ENCODE measurements at regions not wholly inside any gene's neighbourhood (a gene's known extent, or its start where the extent isn't known, plus 50 kb on each side); places are given as distances from the start of the nearest gene placed in this dataset.

DNA sequence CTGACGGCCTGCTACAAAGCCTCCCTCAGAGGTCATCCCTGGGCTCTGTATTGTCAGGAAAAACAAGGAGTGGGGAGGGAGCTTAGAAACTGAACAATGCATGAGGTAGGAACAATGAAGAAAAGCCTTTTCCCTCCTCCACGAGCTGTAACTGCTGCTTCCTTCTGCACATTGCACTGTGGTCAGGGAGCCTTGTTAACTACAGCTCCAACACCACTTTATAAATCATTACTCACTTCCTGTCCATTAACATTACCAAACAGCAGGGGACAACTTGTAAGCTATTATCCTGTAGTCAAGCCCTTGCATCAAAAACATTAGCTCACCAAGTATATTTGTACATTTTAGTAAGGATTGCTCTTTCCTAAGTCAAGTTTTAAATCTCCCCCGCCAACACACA is 336.0 kb upstream of the NR5A2 start:
- TF ChIP-seq CTCF (conservative IDR thresholded peaks at IDR 0.05) = 0 out of 2 replicates have a peak, but pooled peaks have one; percentile 13
- peak overlapping the region; percentile 66 for H3K27ac ChIP-seq

DNA sequence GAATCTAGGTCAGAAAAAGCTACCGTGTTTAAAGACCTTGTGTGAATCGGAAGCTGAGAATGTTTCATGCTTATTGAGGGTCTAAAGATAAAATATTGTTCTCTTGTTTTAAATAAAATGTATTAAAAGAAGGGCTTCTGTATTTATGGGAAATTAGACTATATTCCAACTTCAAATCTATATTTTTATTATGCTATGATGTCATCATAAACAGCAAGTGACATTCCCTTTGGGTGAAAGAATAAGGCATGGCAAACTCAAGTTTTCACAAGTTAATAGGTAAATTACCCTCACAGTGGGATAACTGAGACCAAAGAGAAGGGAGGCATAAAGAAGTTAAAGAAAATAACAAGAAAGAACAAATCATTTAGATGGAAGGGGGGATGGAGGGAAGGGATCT is 333.8 kb upstream of the NR5A2 start:
- TF ChIP-seq CTCF (conservative IDR thresholded peaks at IDR 0.05) = no peak
- H3K27ac ChIP-seq = no peak overlapping the region

GRCh38 chr1:199696225-199696624 is 331.3 kb upstream of the NR5A2 start:
- no peak for TF ChIP-seq CTCF (conservative IDR thresholded peaks at IDR 0.05)
- H3K27ac ChIP-seq = no peak overlapping the region

- TF ChIP-seq CTCF (conservative IDR thresholded peaks at IDR 0.05) = no peak
- no peak overlapping the region for H3K27ac ChIP-seq
These were observed 329.3 kb upstream of the NR5A2 start for GRCh38 chr1:199698222-199698621.

DNA sequence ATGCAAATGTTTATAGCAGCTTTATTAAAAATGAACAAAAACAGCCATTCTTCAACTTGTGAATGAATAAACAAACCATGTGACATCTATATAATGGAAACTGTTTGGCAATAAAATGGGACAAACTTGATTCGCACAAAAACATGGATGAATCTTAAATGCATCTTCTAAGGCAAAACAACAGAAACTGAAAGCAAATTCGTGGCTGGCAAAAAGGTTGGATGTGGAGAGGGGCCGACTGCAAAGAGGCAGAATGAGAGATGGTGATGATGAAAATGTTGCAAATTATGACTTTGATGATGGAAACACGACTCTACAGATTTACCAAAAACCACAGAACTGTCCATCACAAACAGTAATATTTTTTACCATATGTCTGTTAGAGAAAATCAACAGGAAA is 327.0 kb upstream of the NR5A2 start:
- TF ChIP-seq CTCF (conservative IDR thresholded peaks at IDR 0.05) = no peak

GRCh38 chr1:199701726-199702125 is 325.8 kb upstream of the NR5A2 start:
- no peak overlapping the region for H3K27ac ChIP-seq
- TF ChIP-seq CTCF (conservative IDR thresholded peaks at IDR 0.05) = no peak

More for the DNA sequence above, 327.0 kb upstream of the NR5A2 start:
- H3K27ac ChIP-seq = no peak overlapping the region

GRCh38 chr1:199704231-199704630 is 323.3 kb upstream of the NR5A2 start:
- peak overlapping the region; percentile 52 for H3K27ac ChIP-seq
- no peak for TF ChIP-seq CTCF (conservative IDR thresholded peaks at IDR 0.05)

DNA sequence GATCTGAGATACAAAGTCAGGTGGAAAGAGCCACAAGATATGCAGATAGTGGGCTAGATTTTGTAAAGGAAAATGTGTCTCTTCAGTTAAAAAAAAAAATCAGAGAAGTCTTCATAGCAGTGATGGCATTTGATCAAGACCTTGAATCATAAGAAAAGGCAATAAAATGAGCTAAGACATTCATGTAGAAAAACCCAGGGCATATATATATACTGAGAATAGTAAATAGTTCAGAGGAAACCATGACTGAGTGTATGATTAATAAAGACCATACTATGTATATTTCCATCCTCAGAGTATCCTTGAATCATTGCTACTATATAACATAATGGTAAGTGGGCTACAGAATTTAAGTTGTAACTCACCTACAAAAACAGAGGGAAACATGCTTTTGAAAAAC is 321.7 kb upstream of the NR5A2 start:
- H3K27ac ChIP-seq = no peak overlapping the region
- TF ChIP-seq CTCF (conservative IDR thresholded peaks at IDR 0.05) = no peak

All from VCaP (cell line).